ENCODE measurements at regions not wholly inside any gene's neighbourhood (a gene's known extent, or its start where the extent isn't known, plus 50 kb on each side); places are given as distances from the start of the nearest gene placed in this dataset.

DNA sequence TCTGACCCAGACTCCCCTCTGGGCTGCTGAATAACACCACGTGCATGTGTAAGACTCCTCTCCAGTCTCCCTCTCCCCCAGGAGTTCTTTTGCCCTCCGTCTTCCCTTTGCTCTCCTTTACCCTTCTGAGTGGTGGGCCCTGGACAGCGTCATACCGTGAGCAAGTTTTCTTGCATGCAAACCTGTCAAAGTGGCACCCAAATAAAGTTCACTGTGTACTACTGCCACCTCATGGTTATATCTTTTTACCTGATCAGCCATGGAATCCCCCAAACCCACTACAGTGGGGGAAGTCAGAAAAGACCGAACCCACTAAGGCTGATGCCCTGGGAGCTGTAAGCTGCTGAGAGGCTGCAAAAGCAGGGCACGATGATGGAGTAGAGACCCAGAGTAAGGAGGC, 131.1 kb upstream of the VRK1 start:
- no peaks in the 10 kb centered on the region for H3K36me3 ChIP-seq (replicated peaks in 1 of 2; ENCODE audit: control insufficient read depth in 2 of 2, insufficient read depth in 2 of 2, low read length in 2 of 2)
- no peak overlapping the region for H3K27ac ChIP-seq (replicated peaks; ENCODE audit: low read length)
- H3K4me2 ChIP-seq (ENCODE audit: insufficient read depth, low read length, poor library complexity, severe bottlenecking), result no peak overlapping the region
- H3K27me3 ChIP-seq (ENCODE audit: control insufficient read depth in 3 of 3, insufficient read depth in 3 of 3, low read depth in 1 of 3, low read length in 3 of 3), result peaks cover 0 to 5% (median 0%) of the 10 kb centered on the region in 3 experiments
- H4K91ac ChIP-seq (ENCODE audit: low read depth, low read length, poor library complexity), result no peak overlapping the region
- H3K4me3 ChIP-seq (ENCODE audit: low read length in 2 of 2), result no peak overlapping the region
- no peak overlapping the region for H2BK12ac ChIP-seq (ENCODE audit: low read length)
- H2BK5ac ChIP-seq (ENCODE audit: low read length), result no peak overlapping the region
- H2AFZ ChIP-seq (ENCODE audit: low read length), result no peak overlapping the region
- no peak overlapping the region for H3K23ac ChIP-seq (ENCODE audit: low read depth, low read length, poor library complexity)
- no peaks in the 10 kb centered on the region for H3K79me1 ChIP-seq (ENCODE audit: low read depth, low read length)
- H3K18ac ChIP-seq (ENCODE audit: low read length), result no peak overlapping the region
- no peaks in the 10 kb centered on the region for H3K4me1 ChIP-seq (ENCODE audit: control insufficient read depth in 2 of 2, insufficient read depth in 1 of 2, low read depth in 1 of 2, low read length in 2 of 2)
- H4K8ac ChIP-seq (ENCODE audit: low read depth, low read length), result no peak overlapping the region
- WGBS, 2 donors (ENCODE audit: extremely low coverage in 2 of 2, insufficient read length in 2 of 2, insufficient replicate concordance in 1 of 2), result no CpG with 5 or more reads among the region's 6 CpGs
- H3K9ac ChIP-seq (ENCODE audit: low read depth, low read length, poor library complexity), result no peak overlapping the region
- H3K9me3 ChIP-seq (replicated peaks in 1 of 2; ENCODE audit: control insufficient read depth in 2 of 2, insufficient read depth in 1 of 2, low read depth in 1 of 2, low read length in 2 of 2), result peaks cover 0 to 2% of the 10 kb centered on the region in 2 donors
- H2BK120ac ChIP-seq (ENCODE audit: low read depth, low read length), result no peak overlapping the region
- H2AK5ac ChIP-seq (ENCODE audit: low read depth, low read length), result no peak overlapping the region
- H3K14ac ChIP-seq (ENCODE audit: low read length), result no peak overlapping the region
- no peak for DNase-seq (ENCODE audit: low spot score)
- no peak overlapping the region for H2BK15ac ChIP-seq (ENCODE audit: low read length)
- no peak overlapping the region for H3K4ac ChIP-seq (ENCODE audit: low read length)

DNA sequence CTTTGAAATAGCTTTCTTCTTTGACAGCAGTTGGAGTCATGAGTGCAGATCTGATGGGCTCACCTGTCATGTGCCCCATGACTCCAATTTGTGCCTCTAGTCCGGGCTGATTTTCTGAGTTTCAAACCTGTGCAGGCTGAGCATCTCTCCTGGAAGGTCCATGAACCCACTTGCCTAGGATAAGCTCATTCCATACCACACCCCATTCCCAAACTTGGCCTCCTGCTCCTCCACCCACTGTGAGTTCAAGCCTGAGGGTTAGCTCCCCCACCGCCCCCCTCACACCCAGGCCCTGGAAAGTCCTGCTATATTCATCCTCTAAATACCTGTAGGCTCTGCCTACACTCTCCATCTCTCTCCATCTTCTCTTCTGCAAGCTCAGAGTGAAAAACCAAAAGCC, 126.8 kb upstream of the VRK1 start:
- no peak overlapping the region for H2BK120ac ChIP-seq (ENCODE audit: low read depth, low read length)
- no peaks in the 10 kb centered on the region for H3K36me3 ChIP-seq (replicated peaks in 1 of 2; ENCODE audit: control insufficient read depth in 2 of 2, insufficient read depth in 2 of 2, low read length in 2 of 2)
- no peaks in the 10 kb centered on the region for H3K4me1 ChIP-seq (ENCODE audit: control insufficient read depth in 2 of 2, insufficient read depth in 1 of 2, low read depth in 1 of 2, low read length in 2 of 2)
- H3K9ac ChIP-seq (ENCODE audit: low read depth, low read length, poor library complexity), result no peak overlapping the region
- no peak overlapping the region for H3K27ac ChIP-seq (replicated peaks; ENCODE audit: low read length)
- no CpG with 5 or more reads among the region's 2 CpGs for WGBS, 2 donors (ENCODE audit: extremely low coverage in 2 of 2, insufficient read length in 2 of 2, insufficient replicate concordance in 1 of 2)
- H3K4ac ChIP-seq (ENCODE audit: low read length), result no peak overlapping the region
- DNase-seq (ENCODE audit: low spot score), result no peak
- H3K27me3 ChIP-seq (ENCODE audit: control insufficient read depth in 3 of 3, insufficient read depth in 3 of 3, low read depth in 1 of 3, low read length in 3 of 3), result no peaks in the 10 kb centered on the region
- H4K91ac ChIP-seq (ENCODE audit: low read depth, low read length, poor library complexity), result no peak overlapping the region
- H3K23ac ChIP-seq (ENCODE audit: low read depth, low read length, poor library complexity), result no peak overlapping the region
- no peak overlapping the region for H3K18ac ChIP-seq (ENCODE audit: low read length)
- no peak overlapping the region for H2BK5ac ChIP-seq (ENCODE audit: low read length)
- H4K8ac ChIP-seq (ENCODE audit: low read depth, low read length), result no peak overlapping the region
- H3K9me3 ChIP-seq (replicated peaks in 1 of 2; ENCODE audit: control insufficient read depth in 2 of 2, insufficient read depth in 1 of 2, low read depth in 1 of 2, low read length in 2 of 2), result no peaks in the 10 kb centered on the region
- H3K4me3 ChIP-seq (ENCODE audit: low read length in 2 of 2), result no peak overlapping the region
- no peaks in the 10 kb centered on the region for H3K79me1 ChIP-seq (ENCODE audit: low read depth, low read length)
- no peak overlapping the region for H2BK15ac ChIP-seq (ENCODE audit: low read length)
- H2BK12ac ChIP-seq (ENCODE audit: low read length), result no peak overlapping the region
- no peak overlapping the region for H3K4me2 ChIP-seq (ENCODE audit: insufficient read depth, low read length, poor library complexity, severe bottlenecking)
- H2AFZ ChIP-seq (ENCODE audit: low read length), result no peak overlapping the region
- no peak overlapping the region for H3K14ac ChIP-seq (ENCODE audit: low read length)
- H2AK5ac ChIP-seq (ENCODE audit: low read depth, low read length), result no peak overlapping the region

DNA sequence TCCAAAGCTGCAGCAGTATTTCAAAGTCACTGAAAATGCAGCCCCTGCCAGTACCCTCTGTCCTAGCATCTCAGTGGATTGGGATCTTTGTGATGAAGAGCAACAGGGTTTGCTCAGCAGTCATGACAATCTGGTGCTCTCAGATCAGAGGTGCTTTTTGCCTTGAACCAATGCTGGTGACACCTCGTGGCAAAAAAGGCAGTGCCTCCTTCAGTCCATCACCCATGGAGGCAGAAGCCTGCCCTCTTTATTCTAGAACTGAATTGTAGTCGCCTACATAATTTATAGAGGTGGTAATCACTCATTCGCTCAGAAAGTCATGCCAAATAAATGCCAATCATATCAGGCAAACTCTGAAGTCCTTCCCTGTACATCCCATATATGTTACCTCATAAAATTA, 126.0 kb upstream of the VRK1 start:
- no CpG with 5 or more reads among the region's 3 CpGs for whole genome bisulfite sequencing, 2 donors (ENCODE audit: extremely low coverage in 2 of 2, insufficient read length in 2 of 2, insufficient replicate concordance in 1 of 2)
- H3K4ac ChIP-seq (ENCODE audit: low read length), result no peak overlapping the region

GRCh38 chr14:96673706-96674105, 123.5 kb upstream of the VRK1 start:
- no peaks in the 10 kb centered on the region for H3K79me1 ChIP-seq (ENCODE audit: low read depth, low read length)
- H3K36me3 ChIP-seq (replicated peaks in 1 of 2; ENCODE audit: control insufficient read depth in 2 of 2, insufficient read depth in 2 of 2, low read length in 2 of 2), result no peaks in the 10 kb centered on the region
- H2AFZ ChIP-seq (ENCODE audit: low read length), result no peak overlapping the region
- H2AK5ac ChIP-seq (ENCODE audit: low read depth, low read length), result no peak overlapping the region
- no peak overlapping the region for H4K91ac ChIP-seq (ENCODE audit: low read depth, low read length, poor library complexity)
- H3K23ac ChIP-seq (ENCODE audit: low read depth, low read length, poor library complexity), result no peak overlapping the region
- H3K18ac ChIP-seq (ENCODE audit: low read length), result no peak overlapping the region
- no peak overlapping the region for H3K9ac ChIP-seq (ENCODE audit: low read depth, low read length, poor library complexity)
- no CpG with 5 or more reads among the region's 4 CpGs for WGBS, 2 donors (ENCODE audit: extremely low coverage in 2 of 2, insufficient read length in 2 of 2, insufficient replicate concordance in 1 of 2)
- H2BK12ac ChIP-seq (ENCODE audit: low read length), result no peak overlapping the region
- H3K14ac ChIP-seq (ENCODE audit: low read length), result no peak overlapping the region
- H3K4ac ChIP-seq (ENCODE audit: low read length), result no peak overlapping the region
- no peak overlapping the region for H2BK120ac ChIP-seq (ENCODE audit: low read depth, low read length)
- no peak overlapping the region for H3K4me2 ChIP-seq (ENCODE audit: insufficient read depth, low read length, poor library complexity, severe bottlenecking)
- H2BK15ac ChIP-seq (ENCODE audit: low read length), result no peak overlapping the region
- no peak overlapping the region for H3K4me3 ChIP-seq (ENCODE audit: low read length in 2 of 2)
- H3K9me3 ChIP-seq (replicated peaks in 1 of 2; ENCODE audit: control insufficient read depth in 2 of 2, insufficient read depth in 1 of 2, low read depth in 1 of 2, low read length in 2 of 2), result no peaks in the 10 kb centered on the region
- H3K27me3 ChIP-seq (ENCODE audit: control insufficient read depth in 3 of 3, insufficient read depth in 3 of 3, low read depth in 1 of 3, low read length in 3 of 3), result no peaks in the 10 kb centered on the region
- no peak for DNase-seq (ENCODE audit: low spot score)
- H4K8ac ChIP-seq (ENCODE audit: low read depth, low read length), result no peak overlapping the region
- no peaks in the 10 kb centered on the region for H3K4me1 ChIP-seq (ENCODE audit: control insufficient read depth in 2 of 2, insufficient read depth in 1 of 2, low read depth in 1 of 2, low read length in 2 of 2)
- no peak overlapping the region for H2BK5ac ChIP-seq (ENCODE audit: low read length)
- no peak overlapping the region for H3K27ac ChIP-seq (replicated peaks; ENCODE audit: low read length)

More for the DNA sequence above, 126.0 kb upstream of the VRK1 start:
- Histone ChIP-seq H3K9ac (ENCODE audit: low read depth, low read length, poor library complexity) (no peak overlapping the region), H3K27ac (replicated peaks; ENCODE audit: low read length) (no peak overlapping the region), H4K8ac (ENCODE audit: low read depth, low read length) (no peak overlapping the region), H3K4me2 (ENCODE audit: insufficient read depth, low read length, poor library complexity, severe bottlenecking) (no peak overlapping the region), H4K91ac (ENCODE audit: low read depth, low read length, poor library complexity) (no peak overlapping the region), H2BK5ac (ENCODE audit: low read length) (no peak overlapping the region), H3K18ac (ENCODE audit: low read length) (no peak overlapping the region), H3K36me3 (replicated peaks in 1 of 2; ENCODE audit: control insufficient read depth in 2 of 2, insufficient read depth in 2 of 2, low read length in 2 of 2) (no peaks in the 10 kb centered on the region), H2BK120ac (ENCODE audit: low read depth, low read length) (no peak overlapping the region), H2AK5ac (ENCODE audit: low read depth, low read length) (no peak overlapping the region), H3K4me3 (ENCODE audit: low read length in 2 of 2) (no peak overlapping the region), H3K14ac (ENCODE audit: low read length) (no peak overlapping the region), H2BK15ac (ENCODE audit: low read length) (no peak overlapping the region), H3K79me1 (ENCODE audit: low read depth, low read length) (no peaks in the 10 kb centered on the region), H3K27me3 (ENCODE audit: control insufficient read depth in 3 of 3, insufficient read depth in 3 of 3, low read depth in 1 of 3, low read length in 3 of 3) (no peaks in the 10 kb centered on the region), H2AFZ (ENCODE audit: low read length) (no peak overlapping the region), H3K4me1 (ENCODE audit: control insufficient read depth in 2 of 2, insufficient read depth in 1 of 2, low read depth in 1 of 2, low read length in 2 of 2) (no peaks in the 10 kb centered on the region), H3K23ac (ENCODE audit: low read depth, low read length, poor library complexity) (no peak overlapping the region), H3K9me3 (replicated peaks in 1 of 2; ENCODE audit: control insufficient read depth in 2 of 2, insufficient read depth in 1 of 2, low read depth in 1 of 2, low read length in 2 of 2) (no peaks in the 10 kb centered on the region), H2BK12ac (ENCODE audit: low read length) (no peak overlapping the region)
- DNase-seq (ENCODE audit: low spot score), result no peak

Measured in neuronal stem cell (in vitro differentiated cells).